Activated naive CD4-positive, alpha-beta T cell treated with anti-CD3 and anti-CD28 coated beads, Interleukin-2, amount 10 ng/mL, durations not matched to agents 7 days and 5 days (primary cell): ENCODE measurements at regions not wholly inside any gene's neighbourhood (a gene's known extent, or its start where the extent isn't known, plus 50 kb on each side); places are given as distances from the start of the nearest gene placed in this dataset.
"Not testable (repeated sequence)": the region's sequence is repeated elsewhere in the genome, so short reads cannot be mapped to it uniquely, and the experiment has no call there.

Experiments used
- CTCF ChIA-PET: fragments of 350-600 bp; sonication (Branson Sonifier 250); formaldehyde crosslinking; loops from one replicate; lab custom pipeline; 2021; ENCODE audit warnings: antibody characterized with exemption; lab: Charles Lee
- DNase-seq: peaks from one replicate; pipeline ENCODE4 v3.0.0-alpha.2; 2020
- H3K27ac Mint-ChIP-seq: one replicate; pipeline ENCODE4 v1.8.0; 2021; ENCODE audit warnings: mild to moderate bottlenecking, moderate library complexity, mixed read lengths
- H3K27me3 Mint-ChIP-seq: one replicate; pipeline ENCODE4 v1.8.0; 2021; ENCODE audit warnings: mild to moderate bottlenecking, mixed read lengths
- H3K36me3 Mint-ChIP-seq: one replicate; pipeline ENCODE4 v1.8.0; 2021; ENCODE audit warnings: mixed read lengths
- H3K4me1 Mint-ChIP-seq: one replicate; pipeline ENCODE4 v1.8.0; 2021; ENCODE audit warnings: mixed read lengths
- H3K4me3 Mint-ChIP-seq: one replicate; pipeline ENCODE4 v1.8.0; 2021; ENCODE audit warnings: mild to moderate bottlenecking, moderate library complexity, mixed read lengths
- H3K9me3 Mint-ChIP-seq: one replicate; pipeline ENCODE4 v1.8.0; 2021; ENCODE audit warnings: mixed read lengths

- Mint-ChIP-seq H3K4me1 (no peaks in the 10 kb centered on the region), H3K27me3 (no peaks in the 10 kb centered on the region), H3K36me3 (no peaks in the 10 kb centered on the region), H3K4me3 (no peak overlapping the region), H3K27ac (no peak overlapping the region), H3K9me3 (peaks cover 11% of the 10 kb centered on the region)
- DNase-seq = no peak
- CTCF ChIA-PET = no interaction called here
Observed at GRCh38 chrX:144494074-144494473, 610.2 kb downstream of the UBE2NL start.

- no peak overlapping the region for H3K27ac Mint-ChIP-seq
- no peaks in the 10 kb centered on the region for H3K27me3 Mint-ChIP-seq
- no peak overlapping the region for H3K4me3 Mint-ChIP-seq
- CTCF ChIA-PET = no interaction called here
- peaks cover 9% of the 10 kb centered on the region for H3K9me3 Mint-ChIP-seq
- H3K4me1 Mint-ChIP-seq = no peaks in the 10 kb centered on the region
- no peak for DNase-seq
- no peaks in the 10 kb centered on the region for H3K36me3 Mint-ChIP-seq
Observed at GRCh38 chrX:144531877-144532276, 648.0 kb downstream of the UBE2NL start.

- Mint-ChIP-seq H3K4me1 (no peaks in the 10 kb centered on the region), H3K27me3 (no peaks in the 10 kb centered on the region), H3K4me3 (no peak overlapping the region), H3K9me3 (peaks cover 9% of the 10 kb centered on the region), H3K36me3 (no peaks in the 10 kb centered on the region), H3K27ac (no peak overlapping the region)
- DNase-seq = no peak
- CTCF ChIA-PET = no interaction called here
Observed at GRCh38 chrX:144566592-144566991, 680.7 kb upstream of the SPANXN1 start.

- no peaks in the 10 kb centered on the region for H3K4me1 Mint-ChIP-seq
- no peak for DNase-seq
- no peaks in the 10 kb centered on the region for H3K27me3 Mint-ChIP-seq
- no peak overlapping the region for H3K4me3 Mint-ChIP-seq
- CTCF ChIA-PET = no interaction called here
- no peaks in the 10 kb centered on the region for H3K36me3 Mint-ChIP-seq
- H3K9me3 Mint-ChIP-seq = peaks cover 4% of the 10 kb centered on the region
- H3K27ac Mint-ChIP-seq = no peak overlapping the region
Observed at GRCh38 chrX:144586756-144587155, 660.5 kb upstream of the SPANXN1 start.

- CTCF ChIA-PET = no interaction called here
- Mint-ChIP-seq H3K9me3 (peaks cover 6% of the 10 kb centered on the region), H3K4me3 (no peak overlapping the region), H3K4me1 (no peaks in the 10 kb centered on the region), H3K27me3 (no peaks in the 10 kb centered on the region), H3K27ac (no peak overlapping the region), H3K36me3 (no peaks in the 10 kb centered on the region)
- no peak for DNase-seq
Observed at GRCh38 chrX:144592036-144592435, 655.3 kb upstream of the SPANXN1 start.

- H3K27me3 Mint-ChIP-seq = no peaks in the 10 kb centered on the region
- no peak overlapping the region for H3K27ac Mint-ChIP-seq
- H3K36me3 Mint-ChIP-seq = no peaks in the 10 kb centered on the region
- no peaks in the 10 kb centered on the region for H3K9me3 Mint-ChIP-seq
- no peak overlapping the region for H3K4me3 Mint-ChIP-seq
- DNase-seq = no peak
- H3K4me1 Mint-ChIP-seq = no peaks in the 10 kb centered on the region
- CTCF ChIA-PET = no interaction called here
Observed at GRCh38 chrX:144601010-144601409, 646.3 kb upstream of the SPANXN1 start.

GRCh38 chrX:144612076-144612475, 635.2 kb upstream of the SPANXN1 start:
- no peak for DNase-seq
- Mint-ChIP-seq H3K4me1 (no peaks in the 10 kb centered on the region), H3K9me3 (no peaks in the 10 kb centered on the region), H3K36me3 (no peaks in the 10 kb centered on the region), H3K27ac (no peak overlapping the region), H3K4me3 (no peak overlapping the region), H3K27me3 (no peaks in the 10 kb centered on the region)
- CTCF ChIA-PET = no interaction called here

GRCh38 chrX:144616317-144616716, 631.0 kb upstream of the SPANXN1 start:
- H3K4me3 Mint-ChIP-seq = no peak overlapping the region
- CTCF ChIA-PET = no interaction called here

GRCh38 chrX:144627947-144628346, 619.4 kb upstream of the SPANXN1 start:
- no peaks in the 10 kb centered on the region for H3K27me3 Mint-ChIP-seq
- no peak for DNase-seq
- no peak overlapping the region for H3K4me3 Mint-ChIP-seq
- no peaks in the 10 kb centered on the region for H3K36me3 Mint-ChIP-seq
- H3K4me1 Mint-ChIP-seq = no peaks in the 10 kb centered on the region
- CTCF ChIA-PET = no interaction called here
- H3K27ac Mint-ChIP-seq = no peak overlapping the region
- H3K9me3 Mint-ChIP-seq = peaks cover 1% of the 10 kb centered on the region

More at GRCh38 chrX:144616317-144616716, 631.0 kb upstream of the SPANXN1 start:
- H3K4me1 Mint-ChIP-seq = no peaks in the 10 kb centered on the region
- H3K27ac Mint-ChIP-seq = no peak overlapping the region
- no peak for DNase-seq
- no peaks in the 10 kb centered on the region for H3K9me3 Mint-ChIP-seq
- no peaks in the 10 kb centered on the region for H3K36me3 Mint-ChIP-seq
- H3K27me3 Mint-ChIP-seq = no peaks in the 10 kb centered on the region

- CTCF ChIA-PET, H3K4me1 Mint-ChIP-seq, DNase-seq, H3K4me3 Mint-ChIP-seq, H3K9me3 Mint-ChIP-seq, H3K36me3 Mint-ChIP-seq, H3K27me3 Mint-ChIP-seq, H3K27ac Mint-ChIP-seq: not testable (repeated sequence)
Observed at GRCh38 chrX:144634451-144634850, 612.9 kb upstream of the SPANXN1 start.

GRCh38 chrX:144637731-144638130, 609.6 kb upstream of the SPANXN1 start:
- Mint-ChIP-seq H3K36me3 (no peaks in the 10 kb centered on the region), H3K4me1 (no peaks in the 10 kb centered on the region), H3K27me3 (no peaks in the 10 kb centered on the region), H3K27ac (no peak overlapping the region), H3K9me3 (peaks cover 3% of the 10 kb centered on the region), H3K4me3 (no peak overlapping the region)
- no peak for DNase-seq
- CTCF ChIA-PET = no interaction called here

- Mint-ChIP-seq H3K4me3 (no peak overlapping the region), H3K27me3 (no peaks in the 10 kb centered on the region), H3K27ac (no peak overlapping the region), H3K36me3 (no peaks in the 10 kb centered on the region), H3K4me1 (no peaks in the 10 kb centered on the region), H3K9me3 (no peaks in the 10 kb centered on the region)
- CTCF ChIA-PET = no interaction called here
- DNase-seq = no peak
Observed at GRCh38 chrX:144648788-144649187, 598.5 kb upstream of the SPANXN1 start.

GRCh38 chrX:144681501-144681900, 565.8 kb upstream of the SPANXN1 start:
- Mint-ChIP-seq H3K27me3 (no peaks in the 10 kb centered on the region), H3K4me3 (no peak overlapping the region), H3K4me1 (no peaks in the 10 kb centered on the region), H3K27ac (no peak overlapping the region), H3K36me3 (no peaks in the 10 kb centered on the region), H3K9me3 (peaks cover 2% of the 10 kb centered on the region)
- CTCF ChIA-PET = no interaction called here
- no peak for DNase-seq

GRCh38 chrX:144683247-144683646, 564.1 kb upstream of the SPANXN1 start:
- CTCF ChIA-PET = no interaction called here
- H3K27me3 Mint-ChIP-seq = no peaks in the 10 kb centered on the region

GRCh38 chrX:144709841-144710240, 537.5 kb upstream of the SPANXN1 start:
- peaks cover 3% of the 10 kb centered on the region for H3K9me3 Mint-ChIP-seq
- no peak overlapping the region for H3K4me3 Mint-ChIP-seq
- H3K36me3 Mint-ChIP-seq = no peaks in the 10 kb centered on the region
- H3K27ac Mint-ChIP-seq = no peak overlapping the region
- CTCF ChIA-PET = no interaction called here
- DNase-seq = no peak
- no peaks in the 10 kb centered on the region for H3K27me3 Mint-ChIP-seq
- H3K4me1 Mint-ChIP-seq = no peaks in the 10 kb centered on the region

More at GRCh38 chrX:144683247-144683646, 564.1 kb upstream of the SPANXN1 start:
- H3K4me1 Mint-ChIP-seq = no peaks in the 10 kb centered on the region
- DNase-seq = no peak
- H3K36me3 Mint-ChIP-seq = no peaks in the 10 kb centered on the region
- H3K27ac Mint-ChIP-seq = no peak overlapping the region
- no peak overlapping the region for H3K4me3 Mint-ChIP-seq
- H3K9me3 Mint-ChIP-seq = peaks cover 2% of the 10 kb centered on the region

- H3K4me1 Mint-ChIP-seq = no peaks in the 10 kb centered on the region
- H3K36me3 Mint-ChIP-seq = no peaks in the 10 kb centered on the region
- CTCF ChIA-PET = no interaction called here
- no peak for DNase-seq
- H3K27me3 Mint-ChIP-seq = no peaks in the 10 kb centered on the region
- no peaks in the 10 kb centered on the region for H3K9me3 Mint-ChIP-seq
- no peak overlapping the region for H3K4me3 Mint-ChIP-seq
- no peak overlapping the region for H3K27ac Mint-ChIP-seq
Observed at GRCh38 chrX:144715337-144715736, 532.0 kb upstream of the SPANXN1 start.
